Loucy (cell line): ENCODE measurements at regions not wholly inside any gene's neighbourhood (a gene's known extent, or its start where the extent isn't known, plus 50 kb on each side); places are given as distances from the start of the nearest gene placed in this dataset.

Source experiments
- EZH2phosphoT487 ChIP-seq: fragments of 200-600 bp; IDR thresholded peaks from 2 replicates; pipeline ENCODE4 v1.6.1; 2018; ENCODE audit warnings: antibody characterized with exemption, mild to moderate bottlenecking, moderate library complexity, borderline replicate concordance
- TF ChIP-seq, protein P1 (sequence below): fragments of 200-600 bp; sonication (generic); conservative IDR thresholded peaks from 2 replicates; pipeline ENCODE4 v1.5.1; 2014; ENCODE audit warnings: mild to moderate bottlenecking, antibody characterized with exemption, low read length

DNA sequence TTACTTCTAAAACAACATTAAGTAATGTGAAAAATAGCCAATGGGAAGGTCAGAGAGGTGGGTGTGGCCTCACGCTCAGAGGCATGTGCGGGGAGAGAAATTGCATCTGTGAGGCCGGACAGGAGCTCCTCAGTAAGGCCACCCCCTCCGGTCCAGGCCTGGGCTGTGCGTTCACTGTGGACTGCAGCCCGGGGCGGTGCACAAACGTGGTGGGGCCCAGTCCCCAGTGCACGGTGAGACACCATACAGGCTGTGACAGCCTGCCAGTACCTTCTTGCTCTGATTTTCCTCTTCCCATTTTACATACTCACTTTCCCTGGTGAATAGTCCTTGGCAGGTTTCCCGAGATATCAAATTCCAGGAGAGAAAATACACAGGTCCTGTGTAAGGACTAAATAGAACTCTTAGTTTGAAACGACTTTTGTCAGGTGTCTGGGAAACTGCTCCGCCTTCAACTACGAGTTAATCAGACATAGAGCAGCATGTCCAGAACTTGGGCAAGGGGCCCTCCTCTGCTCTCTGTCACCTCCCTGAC lies 174.1 kb upstream of the MKI67 start:
- TF ChIP-seq, protein P1, sequence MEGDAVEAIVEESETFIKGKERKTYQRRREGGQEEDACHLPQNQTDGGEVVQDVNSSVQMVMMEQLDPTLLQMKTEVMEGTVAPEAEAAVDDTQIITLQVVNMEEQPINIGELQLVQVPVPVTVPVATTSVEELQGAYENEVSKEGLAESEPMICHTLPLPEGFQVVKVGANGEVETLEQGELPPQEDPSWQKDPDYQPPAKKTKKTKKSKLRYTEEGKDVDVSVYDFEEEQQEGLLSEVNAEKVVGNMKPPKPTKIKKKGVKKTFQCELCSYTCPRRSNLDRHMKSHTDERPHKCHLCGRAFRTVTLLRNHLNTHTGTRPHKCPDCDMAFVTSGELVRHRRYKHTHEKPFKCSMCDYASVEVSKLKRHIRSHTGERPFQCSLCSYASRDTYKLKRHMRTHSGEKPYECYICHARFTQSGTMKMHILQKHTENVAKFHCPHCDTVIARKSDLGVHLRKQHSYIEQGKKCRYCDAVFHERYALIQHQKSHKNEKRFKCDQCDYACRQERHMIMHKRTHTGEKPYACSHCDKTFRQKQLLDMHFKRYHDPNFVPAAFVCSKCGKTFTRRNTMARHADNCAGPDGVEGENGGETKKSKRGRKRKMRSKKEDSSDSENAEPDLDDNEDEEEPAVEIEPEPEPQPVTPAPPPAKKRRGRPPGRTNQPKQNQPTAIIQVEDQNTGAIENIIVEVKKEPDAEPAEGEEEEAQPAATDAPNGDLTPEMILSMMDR: no peak
- no peak for TF ChIP-seq EZH2phosphoT487
